ENCODE measurements at regions not wholly inside any gene's neighbourhood (a gene's known extent, or its start where the extent isn't known, plus 50 kb on each side); places are given as distances from the start of the nearest gene placed in this dataset.

GRCh38 chr2:75954761-75955160 lies 244.0 kb upstream of the GCFC2 start:
- TF ChIP-seq ZFP36 (IDR thresholded peaks at IDR 0.05; ENCODE audit: borderline replicate concordance, low read depth, low read length, partially characterized antibody) (no peak), CEBPB (IDR thresholded peaks at IDR 0.05; ENCODE audit: borderline replicate concordance, low read depth, low read length) (no peak), RFX5 (IDR thresholded peaks at IDR 0.05; ENCODE audit: low read depth, low read length) (no peak), SP1 (IDR thresholded peaks at IDR 0.05) (no peak), SP1 (CRISPR knock-in tag; IDR thresholded peaks at IDR 0.05) (no peak), ZNF292 (CRISPR knock-in tag; IDR thresholded peaks at IDR 0.05; ENCODE audit: borderline replicate concordance, low read depth) (no peak), BCLAF1 (IDR thresholded peaks at IDR 0.05) (no peak), FOXK1 (CRISPR knock-in tag; IDR thresholded peaks at IDR 0.05; ENCODE audit: borderline replicate concordance, low read depth) (no peak), ZSCAN21 (CRISPR knock-in tag; IDR thresholded peaks at IDR 0.05; ENCODE audit: borderline replicate concordance) (no peak), NFIC (IDR thresholded peaks at IDR 0.05; ENCODE audit: low read length) (no peak)
